Esophagus squamous epithelium (tissue), 5 donors: ENCODE measurements at regions not wholly inside any gene's neighbourhood (a gene's known extent, or its start where the extent isn't known, plus 50 kb on each side); places are given as distances from the start of the nearest gene placed in this dataset.
"Not testable (repeated sequence)": the region's sequence is repeated elsewhere in the genome, so short reads cannot be mapped to it uniquely, and the experiment has no call there.

Source experiments
- DNase-seq: peaks from one replicate; lab custom pipeline; 2025; lab: John Stamatoyannopoulos, UW
- H3K27ac ChIP-seq, 4 donors: fragments of 200-600 bp; sonication (generic); one replicate each; pipeline ENCODE4 v1.5.1; 2016 to 2019; ENCODE audit warnings: mild to moderate bottlenecking in 1 of 4
- H3K27me3 ChIP-seq, 4 donors: fragments of 200-600 bp; sonication (generic); 1 replicate in 3 of 4; 2 replicates in 1 of 4; pipeline versions ENCODE4 v1.5.1 to v1.6.0; 2017 to 2021; ENCODE audit warnings: antibody characterized with exemption in 1 of 4
- H3K36me3 ChIP-seq, 3 donors: fragments of 200-600 bp; sonication (generic); one replicate each; pipeline ENCODE4 v1.5.1; 2016 to 2019
- H3K4me1 ChIP-seq, 3 donors: fragments of 200-600 bp; sonication (generic); one replicate each; pipeline ENCODE4 v1.5.1; 2017 to 2019
- H3K4me3 ChIP-seq, 4 donors: fragments of 200-600 bp; sonication (generic); 1 replicate in 3 of 4; 2 replicates in 1 of 4; pipeline ENCODE4 v1.5.1; 2016 to 2019; ENCODE audit warnings: mild to moderate bottlenecking in 2 of 4, moderate library complexity in 1 of 4
- H3K9me3 ChIP-seq, 3 donors: fragments of 200-600 bp; sonication (generic); one replicate each; pipeline ENCODE4 v1.5.1; 2016 to 2019
- POLR2A ChIP-seq, 4 donors: fragments of 450-650 bp; IDR thresholded peaks; one replicate each; pipeline ENCODE4 v1.6.1; 2017; ENCODE audit warnings: antibody characterized with exemption in 4 of 4, mild to moderate bottlenecking in 4 of 4, moderate library complexity in 3 of 4
- WGBS, 2 donors: methylation state at CpG; one replicate each; pipeline ENCODE4 v1.1.5; 2018; 5-methylcytosine and 5-hydroxymethylcytosine counted together
- intact Hi-C: fragments of 100-400 bp; cut with DNase I; formaldehyde crosslinking; loops from one replicate; pipeline ENCODE4 v1.15.0; 2022
- TF ChIP-seq, protein P1 (sequence below), 6 experiments: fragments of 450-650 bp in 4 of 6; fragments of 200-600 bp in 2 of 6; sonication (generic) in 2 of 6; IDR thresholded peaks; one replicate each; pipeline ENCODE4 v1.5.1; 2016 to 2019; ENCODE audit warnings: antibody characterized with exemption in 6 of 6, mild to moderate bottlenecking in 4 of 6, moderate library complexity in 4 of 6
- donor health status: DM: yes; HTN: yes; CAD: no.

DNA sequence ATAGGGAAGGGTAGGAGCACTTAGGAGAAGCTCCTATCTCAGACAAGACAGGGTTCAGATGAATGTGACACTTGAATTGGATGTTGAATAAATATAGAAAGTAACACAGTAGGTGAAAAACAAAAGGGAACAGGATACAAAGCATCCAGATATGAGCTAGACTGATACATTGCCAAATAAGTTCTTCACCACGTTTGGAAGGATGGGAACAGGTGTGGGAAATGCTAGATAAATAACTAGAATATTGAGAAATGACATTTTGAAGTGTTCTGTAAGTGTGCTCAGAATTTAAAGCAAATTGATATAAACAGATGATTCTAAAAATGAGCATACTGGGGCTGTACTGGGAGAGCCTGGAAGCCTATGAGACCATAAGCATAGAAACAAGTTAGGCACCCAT, 340.1 kb upstream of the PRR16 start:
- Histone ChIP-seq H3K27me3 (no peaks in the 10 kb centered on the region), H3K36me3 (no peaks in the 10 kb centered on the region), H3K27ac (no peak overlapping the region), H3K9me3 (no peaks in the 10 kb centered on the region), H3K4me1 (no peaks in the 10 kb centered on the region), H3K4me3 (no peak overlapping the region)
- DNase-seq: no peak
- TF ChIP-seq, protein P1, sequence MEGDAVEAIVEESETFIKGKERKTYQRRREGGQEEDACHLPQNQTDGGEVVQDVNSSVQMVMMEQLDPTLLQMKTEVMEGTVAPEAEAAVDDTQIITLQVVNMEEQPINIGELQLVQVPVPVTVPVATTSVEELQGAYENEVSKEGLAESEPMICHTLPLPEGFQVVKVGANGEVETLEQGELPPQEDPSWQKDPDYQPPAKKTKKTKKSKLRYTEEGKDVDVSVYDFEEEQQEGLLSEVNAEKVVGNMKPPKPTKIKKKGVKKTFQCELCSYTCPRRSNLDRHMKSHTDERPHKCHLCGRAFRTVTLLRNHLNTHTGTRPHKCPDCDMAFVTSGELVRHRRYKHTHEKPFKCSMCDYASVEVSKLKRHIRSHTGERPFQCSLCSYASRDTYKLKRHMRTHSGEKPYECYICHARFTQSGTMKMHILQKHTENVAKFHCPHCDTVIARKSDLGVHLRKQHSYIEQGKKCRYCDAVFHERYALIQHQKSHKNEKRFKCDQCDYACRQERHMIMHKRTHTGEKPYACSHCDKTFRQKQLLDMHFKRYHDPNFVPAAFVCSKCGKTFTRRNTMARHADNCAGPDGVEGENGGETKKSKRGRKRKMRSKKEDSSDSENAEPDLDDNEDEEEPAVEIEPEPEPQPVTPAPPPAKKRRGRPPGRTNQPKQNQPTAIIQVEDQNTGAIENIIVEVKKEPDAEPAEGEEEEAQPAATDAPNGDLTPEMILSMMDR (IDR thresholded peaks at IDR 0.05): no peak
- no peak for TF ChIP-seq POLR2A (IDR thresholded peaks at IDR 0.05)
- intact Hi-C loops: no loop called here
- WGBS, 2 donors: 10 to 11% methylated on average over 1 of the region's 1 CpG

DNA sequence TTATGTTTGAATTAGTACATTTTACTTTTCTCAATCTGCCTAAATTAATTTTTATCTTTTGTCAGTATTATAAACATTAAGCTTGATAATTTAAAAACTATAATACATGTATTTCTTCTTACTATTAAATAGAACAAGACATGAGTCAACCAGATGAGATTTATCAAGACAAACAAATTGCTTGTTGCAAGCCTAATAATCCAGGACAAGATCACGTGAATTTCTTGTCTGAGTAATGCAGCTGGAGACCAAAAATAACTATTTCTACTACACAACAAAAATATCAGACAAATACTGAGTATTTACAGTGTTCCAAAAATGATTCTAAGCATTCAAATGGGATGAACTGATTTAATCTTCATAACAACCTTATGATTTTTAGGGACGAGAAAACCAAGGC, 339.1 kb upstream of the PRR16 start:
- Histone ChIP-seq H3K4me1 (no peaks in the 10 kb centered on the region), H3K36me3 (no peaks in the 10 kb centered on the region), H3K27ac (no peak overlapping the region), H3K4me3 (no peak overlapping the region), H3K27me3 (no peaks in the 10 kb centered on the region), H3K9me3 (no peaks in the 10 kb centered on the region)
- TF ChIP-seq, protein P1 (IDR thresholded peaks at IDR 0.05): no peak
- TF ChIP-seq POLR2A (IDR thresholded peaks at IDR 0.05): no peak
- no peak for DNase-seq
- intact Hi-C loops: no loop called here
- WGBS, 2 donors: 49 to 55% methylated on average over 2 of the region's 2 CpGs

DNA sequence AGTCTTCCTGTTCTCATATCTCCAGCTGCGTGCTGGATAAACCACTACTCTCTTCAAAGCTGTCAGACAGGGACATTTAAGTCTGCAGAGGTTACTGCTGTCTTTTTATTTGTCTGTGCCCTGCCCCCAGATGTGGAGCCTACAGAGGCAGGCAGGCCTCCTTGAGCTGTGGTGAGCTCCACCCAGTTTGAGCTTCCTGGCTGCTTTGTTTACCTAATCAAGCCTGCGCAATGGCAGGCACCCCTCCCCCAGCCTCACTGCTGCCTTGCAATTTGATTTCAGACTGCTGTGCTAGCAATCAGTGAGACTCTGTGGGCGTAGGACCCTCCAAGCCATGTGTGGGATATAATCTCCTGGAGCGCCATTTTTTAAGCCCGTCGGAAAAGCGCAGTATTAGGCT, 331.8 kb upstream of the PRR16 start:
- DNase-seq, H3K27ac ChIP-seq, H3K27me3 ChIP-seq, H3K36me3 ChIP-seq, H3K9me3 ChIP-seq, intact Hi-C loops, H3K4me1 ChIP-seq, H3K4me3 ChIP-seq: not testable (repeated sequence)
- WGBS, 2 donors: 67 to 91% methylated on average over 6 of the region's 7 CpGs

DNA sequence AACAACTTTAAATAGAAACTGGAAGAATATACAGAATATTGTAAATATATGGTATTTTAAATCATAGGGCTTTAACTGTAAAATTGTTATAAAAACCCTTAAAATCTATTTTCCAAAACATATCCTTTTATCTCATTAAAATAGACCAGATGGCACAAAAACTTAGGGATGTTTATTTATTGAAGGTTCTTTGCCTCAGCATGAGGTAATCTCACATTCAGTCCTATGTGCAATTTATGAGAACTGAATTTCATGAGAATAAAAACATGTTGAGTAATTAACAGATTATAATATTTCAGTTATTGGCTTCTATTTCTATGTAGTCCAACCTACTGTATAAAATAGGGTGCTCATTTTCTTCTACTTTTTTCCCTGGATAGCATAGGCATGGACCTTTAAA, 329.2 kb upstream of the PRR16 start:
- Histone ChIP-seq H3K4me1 (peaks cover 0 to 10% (median 10%) of the 10 kb centered on the region in 3 donors), H3K9me3 (no peaks in the 10 kb centered on the region), H3K27ac (no peak overlapping the region), H3K36me3 (no peaks in the 10 kb centered on the region), H3K27me3 (no peaks in the 10 kb centered on the region), H3K4me3 (no peak overlapping the region)
- intact Hi-C loops: no loop called here
- no peak for TF ChIP-seq POLR2A (IDR thresholded peaks at IDR 0.05)
- TF ChIP-seq, protein P1 (IDR thresholded peaks at IDR 0.05): no peak
- no peak for DNase-seq

DNA sequence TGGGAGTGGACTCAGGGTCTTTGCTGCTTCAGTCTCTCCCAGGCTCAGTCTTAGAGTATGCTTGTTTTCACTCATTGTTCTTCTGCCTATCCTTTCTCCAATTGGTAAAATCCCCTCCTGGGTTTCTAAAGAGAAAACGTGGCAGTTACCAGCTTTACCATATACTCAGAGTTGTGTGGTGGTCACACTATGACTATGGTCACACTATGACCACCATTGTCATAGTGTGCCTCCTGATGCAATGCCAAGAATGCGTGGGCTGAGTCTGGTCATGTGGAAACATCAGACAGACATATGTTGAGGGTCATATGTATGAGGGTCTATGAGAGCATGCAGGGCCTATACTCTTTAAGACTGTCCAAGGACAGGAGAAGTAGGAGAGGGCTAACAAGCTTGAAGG, 326.5 kb upstream of the PRR16 start:
- intact Hi-C loops: no loop called here
- no peak overlapping the region for H3K27ac ChIP-seq
- 56 to 90% methylated on average over 2 of the region's 2 CpGs for WGBS, 2 donors

More for the DNA sequence above, 326.5 kb upstream of the PRR16 start:
- no peak for DNase-seq
- H3K4me3 ChIP-seq: no peak overlapping the region
- H3K4me1 ChIP-seq: peaks cover 0 to 12% (median 11%) of the 10 kb centered on the region in 3 donors
- H3K27me3 ChIP-seq: no peaks in the 10 kb centered on the region
- H3K9me3 ChIP-seq: no peaks in the 10 kb centered on the region
- no peak for TF ChIP-seq POLR2A (IDR thresholded peaks at IDR 0.05)
- TF ChIP-seq, protein P1 (IDR thresholded peaks at IDR 0.05): no peak
- H3K36me3 ChIP-seq: no peaks in the 10 kb centered on the region
